ENCODE measurements at regions not wholly inside any gene's neighbourhood (a gene's known extent, or its start where the extent isn't known, plus 50 kb on each side); places are given as distances from the start of the nearest gene placed in this dataset.

DNA sequence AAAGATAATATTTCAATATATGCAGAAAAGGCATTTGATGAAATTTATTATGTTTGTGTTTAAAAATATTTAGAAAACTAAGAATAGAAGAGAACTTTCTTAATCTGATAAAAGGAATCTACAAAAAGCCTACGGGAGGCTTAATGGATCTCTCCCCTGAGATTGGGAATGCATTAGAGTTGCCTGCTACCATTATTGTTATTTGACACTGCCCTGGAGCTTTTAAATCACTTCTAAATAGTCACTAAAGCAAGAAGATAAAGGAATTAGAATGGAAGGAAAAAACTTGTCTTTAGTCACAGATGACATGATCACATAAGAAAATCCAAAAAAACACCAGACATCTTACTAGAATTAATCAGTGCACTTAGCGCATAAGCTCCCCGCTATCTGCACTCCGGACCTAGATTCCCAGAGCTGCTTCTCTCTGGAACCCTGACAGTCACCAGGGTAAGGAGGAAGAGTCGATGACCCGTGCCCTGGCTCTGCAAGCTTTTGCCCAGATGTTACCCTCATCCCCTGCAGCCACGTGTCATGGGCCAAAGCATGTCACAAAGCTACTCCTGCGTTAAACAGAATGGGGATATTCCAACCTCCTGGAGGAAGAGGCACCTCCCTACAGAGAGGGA lies 97.1 kb downstream of the MINAR1 start:
- TF ChIP-seq, protein P1, sequence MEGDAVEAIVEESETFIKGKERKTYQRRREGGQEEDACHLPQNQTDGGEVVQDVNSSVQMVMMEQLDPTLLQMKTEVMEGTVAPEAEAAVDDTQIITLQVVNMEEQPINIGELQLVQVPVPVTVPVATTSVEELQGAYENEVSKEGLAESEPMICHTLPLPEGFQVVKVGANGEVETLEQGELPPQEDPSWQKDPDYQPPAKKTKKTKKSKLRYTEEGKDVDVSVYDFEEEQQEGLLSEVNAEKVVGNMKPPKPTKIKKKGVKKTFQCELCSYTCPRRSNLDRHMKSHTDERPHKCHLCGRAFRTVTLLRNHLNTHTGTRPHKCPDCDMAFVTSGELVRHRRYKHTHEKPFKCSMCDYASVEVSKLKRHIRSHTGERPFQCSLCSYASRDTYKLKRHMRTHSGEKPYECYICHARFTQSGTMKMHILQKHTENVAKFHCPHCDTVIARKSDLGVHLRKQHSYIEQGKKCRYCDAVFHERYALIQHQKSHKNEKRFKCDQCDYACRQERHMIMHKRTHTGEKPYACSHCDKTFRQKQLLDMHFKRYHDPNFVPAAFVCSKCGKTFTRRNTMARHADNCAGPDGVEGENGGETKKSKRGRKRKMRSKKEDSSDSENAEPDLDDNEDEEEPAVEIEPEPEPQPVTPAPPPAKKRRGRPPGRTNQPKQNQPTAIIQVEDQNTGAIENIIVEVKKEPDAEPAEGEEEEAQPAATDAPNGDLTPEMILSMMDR (IDR thresholded peaks at IDR 0.05), result no peak
- Histone ChIP-seq H2AFZ (no peak overlapping the region), H3K4me1 (no peaks in the 10 kb centered on the region), H3K9ac (no peak overlapping the region), H3K4me3 (ENCODE audit: low read depth, low read length) (no peak overlapping the region), H3K27ac (no peak overlapping the region), H3K36me3 (ENCODE audit: control insufficient read depth, insufficient read depth, low read length) (no peaks in the 10 kb centered on the region), H3K27me3 (ENCODE audit: control insufficient read depth, insufficient read depth, low read length) (no peaks in the 10 kb centered on the region), H3K79me2 (no peaks in the 10 kb centered on the region), H3K4me2 (ENCODE audit: low read length) (no peak overlapping the region), H3K9me3 (ENCODE audit: control insufficient read depth, low read length) (no peaks in the 10 kb centered on the region)

DNA sequence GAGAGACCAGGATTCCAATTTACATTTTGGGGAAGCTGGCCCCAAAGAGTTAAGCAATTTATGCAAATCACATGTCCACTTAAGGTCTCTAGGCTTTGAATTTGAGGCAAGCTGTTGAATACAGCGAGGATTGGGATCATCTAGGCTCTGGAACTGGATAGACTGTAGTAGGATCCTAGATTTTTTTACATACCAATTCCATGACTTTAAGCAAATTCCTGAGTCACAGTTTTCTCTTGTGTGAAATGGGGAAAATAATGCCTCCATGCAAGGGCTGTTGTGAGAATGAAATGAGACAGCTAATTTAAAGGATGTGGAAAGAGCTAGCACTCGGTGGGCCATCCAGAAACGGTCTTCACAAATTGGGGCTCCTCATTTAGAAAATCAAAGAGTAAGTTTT lies 103.4 kb downstream of the MINAR1 start:
- no peaks in the 10 kb centered on the region for H3K4me1 ChIP-seq
- H3K79me2 ChIP-seq, result no peaks in the 10 kb centered on the region
- H3K4me2 ChIP-seq (ENCODE audit: low read length), result no peak overlapping the region
- no peak overlapping the region for H3K4me3 ChIP-seq (ENCODE audit: low read depth, low read length)
- TF ChIP-seq, protein P1 (IDR thresholded peaks at IDR 0.05), result no peak
- H3K27ac ChIP-seq, result no peak overlapping the region
- H3K36me3 ChIP-seq (ENCODE audit: control insufficient read depth, insufficient read depth, low read length), result no peaks in the 10 kb centered on the region
- H3K9ac ChIP-seq, result no peak overlapping the region
- no peaks in the 10 kb centered on the region for H3K9me3 ChIP-seq (ENCODE audit: control insufficient read depth, low read length)
- no peak overlapping the region for H2AFZ ChIP-seq
- H3K27me3 ChIP-seq (ENCODE audit: control insufficient read depth, insufficient read depth, low read length), result peaks cover 3% of the 10 kb centered on the region

DNA sequence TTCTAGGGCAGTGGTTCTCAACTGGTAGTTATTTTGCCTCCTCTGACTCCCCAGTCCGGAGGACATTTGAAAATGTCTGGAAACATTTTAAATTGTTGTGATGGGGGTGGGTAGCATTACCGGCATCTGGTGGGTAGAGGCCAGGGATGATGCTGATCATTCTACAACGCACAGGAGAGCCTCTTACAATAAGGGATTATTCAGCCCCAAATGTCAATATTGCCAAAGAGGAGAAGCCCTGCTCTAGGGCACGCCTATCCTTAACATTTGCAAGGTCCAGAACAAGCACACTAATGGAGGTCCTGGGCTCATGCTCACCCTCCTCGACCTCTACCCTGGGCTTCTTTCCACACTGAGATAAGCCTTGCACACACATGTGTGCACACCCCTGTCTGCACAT lies 106.4 kb downstream of the MINAR1 start:
- TF ChIP-seq, protein P1 (IDR thresholded peaks at IDR 0.05), result no peak

DNA sequence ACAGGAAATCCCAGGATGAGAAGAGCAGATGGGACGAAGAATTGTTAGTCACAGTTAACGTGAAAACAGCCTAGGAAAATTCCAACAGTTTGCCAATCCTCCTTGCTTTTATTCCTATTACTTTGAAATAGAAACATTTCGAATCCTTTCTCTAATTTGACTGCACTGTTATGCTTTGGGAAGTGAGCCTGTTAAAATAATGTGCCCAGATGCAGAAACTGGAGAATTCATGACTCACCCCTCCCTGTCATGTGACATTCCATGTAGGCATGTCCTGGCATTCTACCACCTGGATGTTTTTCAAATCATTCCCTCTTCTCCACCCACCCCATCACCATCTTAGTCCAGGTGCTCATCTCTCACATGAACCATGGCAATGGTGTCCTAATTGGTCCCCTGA lies 107.3 kb downstream of the MINAR1 start:
- Histone ChIP-seq H3K79me2 (no peaks in the 10 kb centered on the region), H2AFZ (no peak overlapping the region), H3K4me1 (no peaks in the 10 kb centered on the region), H3K9me3 (ENCODE audit: control insufficient read depth, low read length) (no peaks in the 10 kb centered on the region), H3K27me3 (ENCODE audit: control insufficient read depth, insufficient read depth, low read length) (peaks cover 3% of the 10 kb centered on the region), H3K4me2 (ENCODE audit: low read length) (no peak overlapping the region), H3K36me3 (ENCODE audit: control insufficient read depth, insufficient read depth, low read length) (no peaks in the 10 kb centered on the region), H3K9ac (no peak overlapping the region), H3K27ac (no peak overlapping the region), H3K4me3 (ENCODE audit: low read depth, low read length) (no peak overlapping the region)
- TF ChIP-seq, protein P1 (IDR thresholded peaks at IDR 0.05), result no peak

More for the DNA sequence above, 106.4 kb downstream of the MINAR1 start:
- Histone ChIP-seq H3K27me3 (ENCODE audit: control insufficient read depth, insufficient read depth, low read length) (peaks cover 3% of the 10 kb centered on the region), H3K79me2 (no peaks in the 10 kb centered on the region), H3K36me3 (ENCODE audit: control insufficient read depth, insufficient read depth, low read length) (no peaks in the 10 kb centered on the region), H3K4me2 (ENCODE audit: low read length) (no peak overlapping the region), H2AFZ (no peak overlapping the region), H3K9ac (no peak overlapping the region), H3K9me3 (ENCODE audit: control insufficient read depth, low read length) (no peaks in the 10 kb centered on the region), H3K4me1 (no peaks in the 10 kb centered on the region), H3K4me3 (ENCODE audit: low read depth, low read length) (no peak overlapping the region), H3K27ac (no peak overlapping the region)

DNA sequence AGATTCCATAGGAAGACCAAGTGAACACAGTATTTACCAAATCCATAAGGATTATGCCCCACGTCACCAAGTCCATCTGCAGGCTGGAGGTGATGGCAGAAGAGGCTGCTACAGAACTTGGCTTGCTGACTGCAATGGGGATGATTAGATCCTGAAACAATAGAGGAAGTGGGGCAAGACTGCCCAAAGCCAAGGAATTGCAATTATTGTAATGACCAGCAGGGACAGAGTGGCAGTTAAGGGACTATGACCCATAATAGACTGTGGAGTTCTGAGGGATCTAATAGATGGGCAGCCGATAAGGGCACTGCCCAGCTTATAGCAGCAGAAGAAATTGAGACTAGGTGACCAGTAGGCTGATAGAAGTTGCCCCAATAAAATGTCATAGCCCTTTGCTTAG lies 108.4 kb downstream of the MINAR1 start:
- H3K9me3 ChIP-seq (ENCODE audit: control insufficient read depth, low read length), result no peaks in the 10 kb centered on the region
- no peak overlapping the region for H2AFZ ChIP-seq
- no peak overlapping the region for H3K4me3 ChIP-seq (ENCODE audit: low read depth, low read length)
- H3K9ac ChIP-seq, result no peak overlapping the region
- no peak overlapping the region for H3K4me2 ChIP-seq (ENCODE audit: low read length)
- TF ChIP-seq, protein P1 (IDR thresholded peaks at IDR 0.05), result no peak
- peaks cover 3% of the 10 kb centered on the region for H3K27me3 ChIP-seq (ENCODE audit: control insufficient read depth, insufficient read depth, low read length)
- no peaks in the 10 kb centered on the region for H3K79me2 ChIP-seq
- H3K4me1 ChIP-seq, result no peaks in the 10 kb centered on the region
- no peak overlapping the region for H3K27ac ChIP-seq
- no peaks in the 10 kb centered on the region for H3K36me3 ChIP-seq (ENCODE audit: control insufficient read depth, insufficient read depth, low read length)

Data from parathyroid adenoma (tissue), 2 donors.